HCT116 (cell line): ENCODE measurements at regions not wholly inside any gene's neighbourhood (a gene's known extent, or its start where the extent isn't known, plus 50 kb on each side); places are given as distances from the start of the nearest gene placed in this dataset.

ENCODE experiments used
- ATAC-seq: fragments of 200-7000 bp; cut with Tn5 transposase; 2 replicates; pipeline ENCODE4 v1.9.1; 2020; ENCODE audit warnings: mild to moderate bottlenecking, moderate library complexity
- BruUV-seq: library from RNA; stranded (reverse); fragments of 400-500 nt; replicated peaks from 2 replicates; lab custom pipeline; 2021; lab: Mats Ljungman, UMichigan
- CTCF ChIA-PET: fragments of 300-600 bp; sonication (Branson Sonifier 250); formaldehyde crosslinking; loops from one replicate; lab custom pipeline; 2021; ENCODE audit warnings: antibody characterized with exemption; lab: Charles Lee
- POLR2A ChIA-PET: fragments of 300-600, 350-600 bp; sonication (Branson Sonifier 250); formaldehyde crosslinking; loops from one replicate; lab custom pipeline; 2021; ENCODE audit warnings: antibody characterized with exemption; lab: Charles Lee
- RAD21 ChIA-PET, 2 experiments: fragments of 300-600 bp; sonication (Branson Sonifier 250); formaldehyde crosslinking; loops; one replicate each; lab custom pipeline; 2023; ENCODE audit warnings: low total read pairs in 2 of 2; ENCODE audit not compliant: uncharacterized antibody in 2 of 2, unreplicated experiment in 2 of 2, low non-redundant PET in 1 of 2; lab: Charles Lee
- DNase-seq: peaks from one replicate; pipeline ENCODE4 v3.0.0-alpha.2; 2010; ENCODE audit warnings: low read depth, low spot score
- H2AFZ ChIP-seq: fragments of 200-600 bp; shearing (Covaris generic), sonication (generic); 2 replicates; pipeline ENCODE4 v1.6.1; 2017; ENCODE audit warnings: low read depth, mixed run types, mixed read lengths, antibody characterized with exemption, low read length; ENCODE audit not compliant: poor library complexity, severe bottlenecking
- H3K27ac ChIP-seq: 2 replicates; pipeline ENCODE4 v1.5.1; 2012; ENCODE audit warnings: low read depth, low read length
- H3K27me3 ChIP-seq: fragments of 200-600 bp; sonication (generic); 2 replicates; pipeline ENCODE4 v1.6.1; 2016; ENCODE audit warnings: mixed run types, low read length, mixed read lengths; ENCODE audit not compliant: insufficient read depth
- H3K36me3 ChIP-seq, 2 experiments: fragments of 200-500 bp in 1 of 2; fragments of 200-600 bp in 1 of 2; sonication (Bioruptor generic) in 1 of 2; sonication (generic) in 1 of 2; 2 replicates each; pipeline versions ENCODE4 v1.5.1 to v1.6.1; 2014 to 2016; ENCODE audit warnings: low read length in 2 of 2, inconsistent platforms in 1 of 2, mixed read lengths in 1 of 2, mixed run types in 1 of 2; ENCODE audit not compliant: insufficient read depth in 2 of 2, control insufficient read depth in 1 of 2
- H3K4me1 ChIP-seq, 2 experiments: fragments of 200-600 bp in 1 of 2; sonication (generic) in 1 of 2; 2 replicates each; pipeline versions ENCODE4 v1.5.1 to v1.6.1; 2012 to 2017; ENCODE audit warnings: low read length in 2 of 2, inconsistent platforms in 1 of 2, mild to moderate bottlenecking in 1 of 2, mixed read lengths in 1 of 2, mixed run types in 1 of 2, moderate library complexity in 1 of 2; ENCODE audit not compliant: insufficient read depth in 2 of 2, control insufficient read depth in 1 of 2
- H3K4me2 ChIP-seq: fragments of 200-600 bp; sonication (generic); 2 replicates; pipeline ENCODE4 v1.6.1; 2017; ENCODE audit warnings: mixed run types, low read length, mixed read lengths
- H3K4me3 ChIP-seq, 2 experiments: fragments of 200-600 bp in 1 of 2; sonication (generic) in 1 of 2; replicated peaks in 1 of 2; 2 replicates each; pipeline ENCODE4 v1.5.1; 2011 to 2016; ENCODE audit warnings: low read length in 2 of 2, control low read depth in 1 of 2, low read depth in 1 of 2, mild to moderate bottlenecking in 1 of 2, mixed read lengths in 1 of 2, mixed run types in 1 of 2
- H3K79me2 ChIP-seq: fragments of 200-600 bp; sonication (generic); 2 replicates; pipeline ENCODE4 v1.6.1; 2017; ENCODE audit warnings: mild to moderate bottlenecking, mixed run types, low read length, moderate library complexity, mixed read lengths; ENCODE audit not compliant: insufficient read depth
- H3K9ac ChIP-seq: fragments of 200-600 bp; sonication (generic); 2 replicates; pipeline ENCODE4 v1.6.1; 2016; ENCODE audit warnings: low read length, mixed read lengths
- H3K9me2 ChIP-seq: fragments of 200-600 bp; sonication (generic), shearing (Covaris generic); 2 replicates; pipeline ENCODE4 v1.6.1; 2017; ENCODE audit warnings: mixed run types, mild to moderate bottlenecking, moderate library complexity; ENCODE audit not compliant: insufficient read depth
- H3K9me3 ChIP-seq, 2 experiments: fragments of 200-500 bp in 1 of 2; fragments of 200-600 bp in 1 of 2; sonication (Bioruptor generic) in 1 of 2; sonication (generic) in 1 of 2; 2 replicates each; pipeline ENCODE4 v1.6.1; 2014 to 2017; ENCODE audit warnings: low read length in 2 of 2, mixed read lengths in 2 of 2, inconsistent platforms in 1 of 2, low read depth in 1 of 2, mild to moderate bottlenecking in 1 of 2, mixed run types in 1 of 2, moderate library complexity in 1 of 2; ENCODE audit not compliant: control insufficient read depth in 1 of 2, insufficient read depth in 1 of 2
- H4K20me1 ChIP-seq: fragments of 200-600 bp; sonication (generic), shearing (Covaris generic); 2 replicates; pipeline ENCODE4 v1.6.1; 2017; ENCODE audit warnings: mixed run types, mild to moderate bottlenecking, moderate library complexity; ENCODE audit not compliant: insufficient read depth
- CBX3 ChIP-seq: IDR thresholded peaks from 2 replicates; pipeline ENCODE4 v1.6.1; 2012; ENCODE audit warnings: low read depth
- CTCF ChIP-seq, 3 experiments: fragments of 200-600 bp in 1 of 3; sonication (generic) in 1 of 3; IDR thresholded peaks in 2 of 3; conservative IDR thresholded peaks in 1 of 3; 2 replicates each; pipeline ENCODE4 v1.5.1; 2012 to 2017; ENCODE audit warnings: low read depth in 2 of 3, low read length in 2 of 3, antibody characterized with exemption in 1 of 3, borderline replicate concordance in 1 of 3, control low read depth in 1 of 3, mild to moderate bottlenecking in 1 of 3, mixed read lengths in 1 of 3, mixed run types in 1 of 3, moderate library complexity in 1 of 3; ENCODE audit not compliant: insufficient read depth in 1 of 3
- EGR1 ChIP-seq: IDR thresholded peaks from 2 replicates; pipeline ENCODE4 v1.6.1; 2012; ENCODE audit warnings: low read depth
- EZH2 ChIP-seq: fragments of 200-600 bp; sonication (generic); IDR thresholded peaks from 2 replicates; pipeline ENCODE4 v1.6.1; 2017; ENCODE audit warnings: antibody characterized with exemption, mixed run types
- MAX ChIP-seq: IDR thresholded peaks from 2 replicates; pipeline ENCODE4 v1.6.1; 2012
- REST ChIP-seq: IDR thresholded peaks from 2 replicates; pipeline ENCODE4 v1.6.1; 2012; ENCODE audit warnings: low read depth
- ZFX ChIP-seq: fragments of 450-650 bp; IDR thresholded peaks from 2 replicates; pipeline ENCODE4 v1.6.1; 2017
- ZNF274 ChIP-seq: fragments of 200-500 bp; sonication (Bioruptor generic); IDR thresholded peaks from 2 replicates; pipeline ENCODE4 v1.6.1; 2014; ENCODE audit warnings: mild to moderate bottlenecking, low read depth, low read length, inconsistent platforms
- intact Hi-C: fragments of 100-400 bp; cut with micrococcal nuclease; formaldehyde crosslinking; loops from 2 replicates; pipeline ENCODE4 v1.10.0; 2022

GRCh38 chr14:85050180-85050579 lies 479.8 kb upstream of the FLRT2 start (continued):
- TF ChIP-seq MAX (no peak), EZH2 (no peak), CBX3 (no peak), CTCF (IDR thresholded peaks at IDR 0.05 in 2 of 3, conservative IDR thresholded peaks at IDR 0.05 in 1 of 3; ENCODE audit: borderline replicate concordance in 1 of 3, insufficient read depth in 1 of 3, low read depth in 2 of 3, low read length in 2 of 3) (no peak), ZFX (no peak), EGR1 (no peak)

- Histone ChIP-seq H3K79me2 (no peaks in the 10 kb centered on the region), H3K27me3 (no peaks in the 10 kb centered on the region), H3K4me3 (no peak overlapping the region), H3K9me2 (no peaks in the 10 kb centered on the region), H3K36me3 (no peaks in the 10 kb centered on the region), H3K9me3 (peaks cover 15 to 31% of the 10 kb centered on the region in 2 experiments; a peak in 2 of 4 replicates), H4K20me1 (no peaks in the 10 kb centered on the region), H3K27ac (no peak overlapping the region), H2AFZ (no peak overlapping the region), H3K4me2 (no peak overlapping the region), H3K9ac (no peak overlapping the region), H3K4me1 (no peaks in the 10 kb centered on the region)
- ChIA-PET POLR2A (no interaction called here), RAD21 (no interaction called here), CTCF (no interaction called here)
- TF ChIP-seq ZNF274 (no peak), REST (no peak)
- no peak for DNase-seq
- intact Hi-C loops = no loop called here
- no peak for ATAC-seq
- no TSS peak for BruUV-seq
These were observed 477.3 kb upstream of the FLRT2 start for GRCh38 chr14:85052646-85053045.
